RWPE1 (cell line): ENCODE measurements at regions not wholly inside any gene's neighbourhood (a gene's known extent, or its start where the extent isn't known, plus 50 kb on each side); places are given as distances from the start of the nearest gene placed in this dataset.

Experiments
- CTCF ChIA-PET: fragments of 350-600 bp; sonication (Branson Sonifier 250); formaldehyde crosslinking; extraction: SDS; loops from one replicate; lab custom pipeline; 2021; lab: Yijun Ruan, JAX
- POLR2A ChIA-PET: fragments of 400-600 bp; formaldehyde crosslinking; extraction: SDS; loops from one replicate; lab custom pipeline; 2020; ENCODE audit warnings: antibody characterized with exemption; ENCODE audit not compliant: low non-redundant PET; lab: Yijun Ruan, JAX
- DNase-seq: peaks from one replicate; pipeline ENCODE4 v3.0.0; 2012; ENCODE audit warnings: low spot score
- H3K27ac ChIP-seq: fragments of 450-650 bp; 2 replicates; pipeline ENCODE4 v1.5.1; 2017
- CTCF ChIP-seq: fragments of 450-650 bp; conservative IDR thresholded peaks from 2 replicates; pipeline ENCODE4 v1.5.1; 2017; ENCODE audit warnings: low read depth, mild to moderate bottlenecking

GRCh38 chr1:233547726-233548125 is 66.2 kb upstream of the KCNK1 start:
- DNase-seq, result no peak
- CTCF ChIA-PET, result no interaction called here
- no peak overlapping the region for H3K27ac ChIP-seq
- no peak for TF ChIP-seq CTCF
- POLR2A ChIA-PET, result no interaction called here

GRCh38 chr1:233549404-233549803 is 64.5 kb upstream of the KCNK1 start:
- H3K27ac ChIP-seq, result no peak overlapping the region
- DNase-seq, result no peak
- ChIA-PET POLR2A (no interaction called here), CTCF (interaction anchor here (0.6 kb wide), 1 partner anchor 24 kb away, joined by 3 read pairs; no protein-coding TSS in a partner anchor)
- no peak for TF ChIP-seq CTCF

GRCh38 chr1:233549917-233550316 is 64.0 kb upstream of the KCNK1 start:
- no peak for DNase-seq
- ChIA-PET POLR2A (no interaction called here), CTCF (interaction anchor here (0.6 kb wide), 1 partner anchor 49 kb away, joined by 3 read pairs; no protein-coding TSS in a partner anchor)
- no peak for TF ChIP-seq CTCF
- H3K27ac ChIP-seq, result no peak overlapping the region

GRCh38 chr1:233554037-233554436 is 59.9 kb upstream of the KCNK1 start:
- TF ChIP-seq CTCF, result no peak
- no peak overlapping the region for H3K27ac ChIP-seq
- ChIA-PET POLR2A (no interaction called here), CTCF (interaction anchor here (0.6 kb wide), 1 partner anchor 9 kb away, joined by 11 read pairs; no protein-coding TSS in a partner anchor)
- no peak for DNase-seq

GRCh38 chr1:233561708-233562426 is 52.0 kb upstream of the KCNK1 start:
- TF ChIP-seq CTCF, result no peak
- ChIA-PET CTCF (no interaction called here), POLR2A (no interaction called here)
- H3K27ac ChIP-seq, result no peak overlapping the region
- no peak for DNase-seq
